ENCODE measurements at regions not wholly inside any gene's neighbourhood (a gene's known extent, or its start where the extent isn't known, plus 50 kb on each side); places are given as distances from the start of the nearest gene placed in this dataset.
A peak's percentile ranks its signal among the peaks of the same experiment; 100 is the strongest.

GRCh38 chr6:95357380-95358020 is 219.8 kb upstream of the MANEA start:
- DNase-seq, result no peak

GRCh38 chr6:95364016-95364604 is 213.2 kb upstream of the MANEA start:
- peak; percentile 11 for DNase-seq

- no peak for DNase-seq
Observed at GRCh38 chr6:95365454-95365853, 211.9 kb upstream of the MANEA start.

- no peak for DNase-seq
Observed at GRCh38 chr6:95366414-95366813, 210.9 kb upstream of the MANEA start.

- DNase-seq, result no peak
Observed at GRCh38 chr6:95383878-95384277, 193.5 kb upstream of the MANEA start.

- no peak for DNase-seq
Observed at GRCh38 chr6:95384988-95385387, 192.3 kb upstream of the MANEA start.

GRCh38 chr6:95387845-95388244 is 189.5 kb upstream of the MANEA start:
- no peak for DNase-seq

- no peak for DNase-seq
Observed at GRCh38 chr6:95404777-95405176, 172.6 kb upstream of the MANEA start.

- no peak for DNase-seq
Observed at GRCh38 chr6:95408111-95408510, 169.2 kb upstream of the MANEA start.

- no peak for DNase-seq
Observed at GRCh38 chr6:95410168-95410567, 167.2 kb upstream of the MANEA start.

GRCh38 chr6:95413789-95414188 is 163.5 kb upstream of the MANEA start:
- DNase-seq, result no peak

GRCh38 chr6:95417856-95418255 is 159.5 kb upstream of the MANEA start:
- no peak for DNase-seq

GRCh38 chr6:95420792-95421191 is 156.5 kb upstream of the MANEA start:
- no peak for DNase-seq

- DNase-seq, result peak; percentile 21
Observed at GRCh38 chr6:95423331-95423730, 154.0 kb upstream of the MANEA start.

GRCh38 chr6:95431637-95432228 is 145.6 kb upstream of the MANEA start:
- DNase-seq, result peak; percentile 35

GRCh38 chr6:95439741-95440140 is 137.6 kb upstream of the MANEA start:
- no peak for DNase-seq

- no peak for DNase-seq
Observed at GRCh38 chr6:95448208-95448607, 129.1 kb upstream of the MANEA start.

GRCh38 chr6:95469511-95469910 is 107.8 kb upstream of the MANEA start:
- DNase-seq, result no peak

GRCh38 chr6:95478941-95479340 is 98.4 kb upstream of the MANEA start:
- DNase-seq, result no peak

- DNase-seq, result no peak
Observed at GRCh38 chr6:95487817-95488216, 89.5 kb upstream of the MANEA start.

- DNase-seq, result no peak
Observed at GRCh38 chr6:95489185-95489863, 88.0 kb upstream of the MANEA start.

- no peak for DNase-seq
Observed at GRCh38 chr6:95496769-95497426, 80.4 kb upstream of the MANEA start.
